Lower lobe of right lung (tissue), 2 donors: ENCODE measurements at regions not wholly inside any gene's neighbourhood (a gene's known extent, or its start where the extent isn't known, plus 50 kb on each side); places are given as distances from the start of the nearest gene placed in this dataset.
"Not testable (repeated sequence)": the region's sequence is repeated elsewhere in the genome, so short reads cannot be mapped to it uniquely, and the experiment has no call there.

ENCODE experiments used
- ATAC-seq, 2 donors: fragments of 200-7000 bp; cut with Tn5 transposase; one replicate each; pipeline ENCODE4 v1.9.1; 2020 to 2022; ENCODE audit warnings: mild to moderate bottlenecking in 2 of 2, moderate library complexity in 2 of 2
- DNase-seq: peaks from one replicate; pipeline ENCODE4 v3.0.0-alpha.2; 2020
- H3K27ac ChIP-seq: fragments of 200-600 bp; one replicate; pipeline ENCODE4 v1.8.0; 2022
- H3K27me3 ChIP-seq: fragments of 200-600 bp; one replicate; pipeline ENCODE4 v1.8.0; 2022; ENCODE audit warnings: low read depth
- H3K36me3 ChIP-seq: fragments of 200-600 bp; one replicate; pipeline ENCODE4 v1.8.0; 2022; ENCODE audit warnings: mild to moderate bottlenecking
- H3K4me1 ChIP-seq: fragments of 200-600 bp; one replicate; pipeline ENCODE4 v1.8.0; 2022
- H3K4me3 ChIP-seq: fragments of 200-600 bp; one replicate; pipeline ENCODE4 v1.8.0; 2022; ENCODE audit warnings: mild to moderate bottlenecking
- H3K9me3 ChIP-seq: fragments of 200-600 bp; one replicate; pipeline ENCODE4 v1.8.0; 2022
- CTCF ChIP-seq: fragments of 200-600 bp; IDR thresholded peaks from one replicate; pipeline ENCODE4 v1.8.0; 2022; ENCODE audit warnings: antibody characterized with exemption, mild to moderate bottlenecking
- intact Hi-C: fragments of 100-400 bp; cut with DNase I; formaldehyde crosslinking; loops from one replicate; pipeline ENCODE4 v1.11.0; 2022
- donor health status: DM: no; HTN: yes; CAD: no; lungs with severe emphysema.

- intact Hi-C loops, result no loop called here
- H3K27me3 ChIP-seq, result no peaks in the 10 kb centered on the region
- DNase-seq (no peak), ATAC-seq (no peak)
- no peak overlapping the region for H3K27ac ChIP-seq
- no peak for TF ChIP-seq CTCF
- H3K4me1 ChIP-seq, result no peaks in the 10 kb centered on the region
- H3K9me3 ChIP-seq, result peaks cover 12% of the 10 kb centered on the region
- no peaks in the 10 kb centered on the region for H3K36me3 ChIP-seq
- H3K4me3 ChIP-seq, result no peak overlapping the region
Measured at GRCh38 chr15:56794553-56795329, 61.4 kb upstream of the ZNF280D start.

GRCh38 chr15:56794165-56794552 lies 60.9 kb upstream of the ZNF280D start:
- Histone ChIP-seq H3K4me3 (no peak overlapping the region), H3K27me3 (no peaks in the 10 kb centered on the region), H3K9me3 (peaks cover 12% of the 10 kb centered on the region), H3K36me3 (no peaks in the 10 kb centered on the region), H3K4me1 (no peaks in the 10 kb centered on the region), H3K27ac (no peak overlapping the region)
- intact Hi-C loops, result no loop called here
- DNase-seq (no peak), ATAC-seq (no peak)
- no peak for TF ChIP-seq CTCF

- H3K27ac ChIP-seq, result no peak overlapping the region
- TF ChIP-seq CTCF, result no peak
- no peak for ATAC-seq
- no peak for DNase-seq
- no peak overlapping the region for H3K4me3 ChIP-seq
- peaks cover 12% of the 10 kb centered on the region for H3K9me3 ChIP-seq
- no peaks in the 10 kb centered on the region for H3K27me3 ChIP-seq
- intact Hi-C loops, result no loop called here
- no peaks in the 10 kb centered on the region for H3K4me1 ChIP-seq
- no peaks in the 10 kb centered on the region for H3K36me3 ChIP-seq
Measured at GRCh38 chr15:56792211-56792610, 58.9 kb upstream of the ZNF280D start.

GRCh38 chr15:56791521-56791920 lies 58.2 kb upstream of the ZNF280D start:
- H3K27ac ChIP-seq, DNase-seq, H3K36me3 ChIP-seq, H3K4me1 ChIP-seq, H3K27me3 ChIP-seq, ATAC-seq, intact Hi-C loops, H3K4me3 ChIP-seq: not testable (repeated sequence)
- peaks cover 12% of the 10 kb centered on the region for H3K9me3 ChIP-seq

GRCh38 chr15:56788359-56788758 lies 55.0 kb upstream of the ZNF280D start:
- Histone ChIP-seq H3K36me3 (no peaks in the 10 kb centered on the region), H3K9me3 (peaks cover 8% of the 10 kb centered on the region), H3K27ac (no peak overlapping the region), H3K27me3 (no peaks in the 10 kb centered on the region), H3K4me3 (no peak overlapping the region), H3K4me1 (no peaks in the 10 kb centered on the region)
- no peak for ATAC-seq
- intact Hi-C loops, result no loop called here
- TF ChIP-seq CTCF, result no peak
- no peak for DNase-seq

GRCh38 chr15:56786966-56787365 lies 53.7 kb upstream of the ZNF280D start:
- no peaks in the 10 kb centered on the region for H3K4me1 ChIP-seq

More at GRCh38 chr15:56786966-56787365, 53.7 kb upstream of the ZNF280D start:
- ATAC-seq (no peak), DNase-seq (no peak)
- H3K36me3 ChIP-seq, result no peaks in the 10 kb centered on the region
- peaks cover 6% of the 10 kb centered on the region for H3K9me3 ChIP-seq
- no peaks in the 10 kb centered on the region for H3K27me3 ChIP-seq
- H3K27ac ChIP-seq, result no peak overlapping the region
- intact Hi-C loops, result no loop called here
- no peak overlapping the region for H3K4me3 ChIP-seq
- no peak for TF ChIP-seq CTCF
